Fibroblast of lung (primary cell): ENCODE measurements at regions not wholly inside any gene's neighbourhood (a gene's known extent, or its start where the extent isn't known, plus 50 kb on each side); places are given as distances from the start of the nearest gene placed in this dataset.
A peak's percentile ranks its signal among the peaks of the same experiment; 100 is the strongest.

Experiments
- DNase-seq, 2 donors: peaks; one replicate each; pipeline versions ENCODE4 v3.0.0 to v3.0.0-alpha.2; 2010; ENCODE audit warnings: low read depth in 2 of 2
- H2AFZ ChIP-seq: 2 replicates; pipeline ENCODE4 v1.5.1; 2012; ENCODE audit warnings: low read length, control low read depth, inconsistent platforms
- H3K27ac ChIP-seq: 2 replicates; pipeline ENCODE4 v1.5.1; 2011; ENCODE audit warnings: low read length, control low read depth; ENCODE audit not compliant: insufficient read depth
- H3K27me3 ChIP-seq: 2 replicates; pipeline ENCODE4 v1.5.1; 2011; ENCODE audit warnings: mild to moderate bottlenecking, low read length; ENCODE audit not compliant: control insufficient read depth, insufficient read depth
- H3K36me3 ChIP-seq: 2 replicates; pipeline ENCODE4 v1.5.1; 2011; ENCODE audit warnings: low read length; ENCODE audit not compliant: control insufficient read depth, insufficient read depth
- H3K4me1 ChIP-seq: 2 replicates; pipeline ENCODE4 v1.5.1; 2011; ENCODE audit warnings: low read length; ENCODE audit not compliant: control insufficient read depth, insufficient read depth; ENCODE audit errors: extremely low read depth
- H3K4me2 ChIP-seq: 2 replicates; pipeline ENCODE4 v1.5.1; 2011; ENCODE audit warnings: low read length, control low read depth; ENCODE audit not compliant: insufficient read depth; ENCODE audit errors: extremely low read depth
- H3K4me3 ChIP-seq, 4 experiments: fragments of 200-600 bp in 1 of 4; sonication (generic) in 1 of 4; replicated peaks in 1 of 4; 2 replicates each; pipeline ENCODE4 v1.5.1; 2011 to 2016; ENCODE audit warnings: low read length in 4 of 4, low read depth in 3 of 4, mild to moderate bottlenecking in 3 of 4, control low read depth in 2 of 4, inconsistent platforms in 1 of 4, mixed read lengths in 1 of 4; ENCODE audit not compliant: insufficient read depth in 1 of 4; ENCODE audit errors: control extremely low read depth in 1 of 4
- H3K79me2 ChIP-seq: 2 replicates; pipeline ENCODE4 v1.5.1; 2012; ENCODE audit warnings: mild to moderate bottlenecking, low read length, inconsistent platforms; ENCODE audit not compliant: control insufficient read depth, insufficient read depth
- H3K9ac ChIP-seq: 2 replicates; pipeline ENCODE4 v1.5.1; 2011; ENCODE audit warnings: mild to moderate bottlenecking, low read length, control low read depth; ENCODE audit not compliant: insufficient read depth
- H3K9me3 ChIP-seq: 2 replicates; pipeline ENCODE4 v1.5.1; 2012; ENCODE audit warnings: low read depth, low read length; ENCODE audit not compliant: control insufficient read depth, insufficient read depth
- H4K20me1 ChIP-seq: 2 replicates; pipeline ENCODE4 v1.5.1; 2011; ENCODE audit warnings: low read length; ENCODE audit not compliant: control insufficient read depth, insufficient read depth; ENCODE audit errors: extremely low read depth
- EZH2 ChIP-seq: IDR thresholded peaks from 2 replicates; pipeline ENCODE4 v1.5.1; 2012; ENCODE audit warnings: low read length, control low read depth, mild to moderate bottlenecking; ENCODE audit errors: missing control alignments
- TF ChIP-seq, protein P1 (sequence below), 2 donors: IDR thresholded peaks in 1 of 2; conservative IDR thresholded peaks in 1 of 2; 1 replicate in 1 of 2; 2 replicates in 1 of 2; pipeline ENCODE4 v1.5.1; 2011 to 2012; ENCODE audit warnings: low read length in 2 of 2, control low read depth in 1 of 2, inconsistent platforms in 1 of 2, low read depth in 1 of 2, mild to moderate bottlenecking in 1 of 2

DNA sequence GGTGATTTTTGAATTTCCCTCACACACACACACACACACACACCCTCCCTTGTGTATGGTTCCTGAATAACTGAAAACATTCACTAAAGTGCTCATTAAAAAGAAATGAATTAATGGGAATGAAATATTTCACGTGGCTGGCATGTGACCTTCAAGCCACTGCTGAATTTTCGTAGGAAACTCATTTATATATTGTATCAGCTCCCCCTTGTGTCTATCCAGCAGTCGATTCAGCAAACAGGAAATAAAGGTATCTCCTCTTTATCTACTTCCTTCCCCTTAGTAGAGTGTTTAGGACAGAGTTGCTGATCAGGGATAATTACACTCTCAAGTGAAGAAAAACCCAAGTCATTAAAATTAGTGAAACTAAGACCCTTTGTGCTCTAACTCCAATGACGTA, 912.6 kb upstream of the LCORL start:
- no peak overlapping the region for H3K4me3 ChIP-seq
- H2AFZ ChIP-seq = no peak overlapping the region
- no peak overlapping the region for H3K4me2 ChIP-seq
- H3K27me3 ChIP-seq = no peaks in the 10 kb centered on the region
- H3K36me3 ChIP-seq = no peaks in the 10 kb centered on the region
- no peaks in the 10 kb centered on the region for H3K9me3 ChIP-seq
- H3K79me2 ChIP-seq = no peaks in the 10 kb centered on the region
- no peak overlapping the region for H3K9ac ChIP-seq
- DNase-seq = peak; percentile 3 to 4
- H3K4me1 ChIP-seq = no peaks in the 10 kb centered on the region
- TF ChIP-seq, protein P1, sequence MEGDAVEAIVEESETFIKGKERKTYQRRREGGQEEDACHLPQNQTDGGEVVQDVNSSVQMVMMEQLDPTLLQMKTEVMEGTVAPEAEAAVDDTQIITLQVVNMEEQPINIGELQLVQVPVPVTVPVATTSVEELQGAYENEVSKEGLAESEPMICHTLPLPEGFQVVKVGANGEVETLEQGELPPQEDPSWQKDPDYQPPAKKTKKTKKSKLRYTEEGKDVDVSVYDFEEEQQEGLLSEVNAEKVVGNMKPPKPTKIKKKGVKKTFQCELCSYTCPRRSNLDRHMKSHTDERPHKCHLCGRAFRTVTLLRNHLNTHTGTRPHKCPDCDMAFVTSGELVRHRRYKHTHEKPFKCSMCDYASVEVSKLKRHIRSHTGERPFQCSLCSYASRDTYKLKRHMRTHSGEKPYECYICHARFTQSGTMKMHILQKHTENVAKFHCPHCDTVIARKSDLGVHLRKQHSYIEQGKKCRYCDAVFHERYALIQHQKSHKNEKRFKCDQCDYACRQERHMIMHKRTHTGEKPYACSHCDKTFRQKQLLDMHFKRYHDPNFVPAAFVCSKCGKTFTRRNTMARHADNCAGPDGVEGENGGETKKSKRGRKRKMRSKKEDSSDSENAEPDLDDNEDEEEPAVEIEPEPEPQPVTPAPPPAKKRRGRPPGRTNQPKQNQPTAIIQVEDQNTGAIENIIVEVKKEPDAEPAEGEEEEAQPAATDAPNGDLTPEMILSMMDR (conservative IDR thresholded peaks at IDR 0.05 in 1 of 2, IDR thresholded peaks at IDR 0.05 in 1 of 2; ENCODE audit: low read depth in 1 of 2, low read length in 2 of 2) = peak in 1 of 2 donors; percentile 10
- TF ChIP-seq EZH2 = no peak
- H4K20me1 ChIP-seq = no peaks in the 10 kb centered on the region
- H3K27ac ChIP-seq = no peak overlapping the region

DNA sequence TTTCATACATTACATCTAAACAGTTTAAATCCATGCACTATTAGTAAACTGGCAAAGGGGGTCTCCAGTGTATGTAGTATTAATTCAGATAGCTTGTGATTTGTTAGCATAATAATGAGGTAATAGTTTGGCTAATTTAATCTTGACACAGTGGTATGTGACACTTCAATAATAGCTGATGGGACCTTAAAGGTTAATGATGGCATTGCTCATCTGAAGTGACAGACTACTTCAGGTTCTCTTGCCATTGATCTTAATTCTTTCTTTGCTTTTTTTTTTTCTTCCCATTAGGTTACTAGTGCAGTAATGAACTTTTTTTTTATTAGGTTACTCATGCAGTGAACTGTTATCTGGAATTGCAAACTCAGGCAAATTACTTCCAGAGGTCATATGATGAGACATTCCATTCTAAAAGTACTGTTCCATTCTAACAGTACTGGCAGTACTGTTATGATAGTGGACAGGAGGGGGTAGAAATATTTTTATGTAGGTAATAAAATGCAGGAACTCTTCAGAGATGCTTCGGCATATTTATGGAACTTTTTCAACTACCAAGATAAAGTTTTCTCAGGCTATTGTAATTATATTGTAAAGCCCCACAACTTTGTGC, 911.3 kb upstream of the LCORL start:
- Histone ChIP-seq H3K27me3 (no peaks in the 10 kb centered on the region), H3K27ac (no peak overlapping the region), H3K9ac (no peak overlapping the region), H3K4me2 (no peak overlapping the region), H3K4me3 (no peak overlapping the region), H3K79me2 (no peaks in the 10 kb centered on the region), H3K36me3 (no peaks in the 10 kb centered on the region), H2AFZ (no peak overlapping the region), H3K9me3 (no peaks in the 10 kb centered on the region), H4K20me1 (no peaks in the 10 kb centered on the region), H3K4me1 (no peaks in the 10 kb centered on the region)
- no peak for TF ChIP-seq EZH2
- TF ChIP-seq, protein P1 (conservative IDR thresholded peaks at IDR 0.05 in 1 of 2, IDR thresholded peaks at IDR 0.05 in 1 of 2; ENCODE audit: low read depth in 1 of 2, low read length in 2 of 2) = no peak
- DNase-seq = no peak

DNA sequence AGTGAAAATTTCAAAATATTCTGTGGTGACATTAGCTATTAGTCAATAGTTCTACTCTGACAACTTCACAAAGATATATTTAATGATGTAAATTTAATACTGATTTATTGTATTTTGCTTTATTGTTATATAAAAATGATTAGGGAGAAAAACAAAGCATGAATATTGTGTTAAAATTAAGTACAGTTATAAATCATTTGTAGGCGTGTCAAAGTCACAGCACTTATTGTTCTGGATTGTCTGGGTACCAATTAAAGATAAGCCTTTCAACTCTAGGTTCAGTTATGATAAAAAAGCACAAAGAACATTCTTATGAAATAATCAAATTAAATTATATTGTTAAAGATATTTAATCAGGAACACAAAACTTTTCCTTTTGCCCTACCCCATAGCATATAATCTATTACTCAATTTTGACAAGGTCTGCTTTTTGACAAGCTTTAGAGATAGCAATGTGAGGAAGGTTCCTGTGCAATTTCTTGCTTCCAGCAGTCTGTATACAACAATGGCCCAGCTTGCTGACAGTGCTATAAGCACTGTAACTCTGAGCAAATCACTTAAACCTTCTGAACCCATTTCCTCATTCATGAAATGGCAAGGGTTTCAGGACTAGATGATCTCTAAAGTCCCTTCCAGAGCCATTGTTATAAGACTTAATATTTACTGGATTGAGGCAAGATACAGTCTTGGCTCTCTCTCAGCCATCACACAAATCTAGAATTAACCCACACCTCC, 910.3 kb upstream of the LCORL start:
- Histone ChIP-seq H3K4me1 (no peaks in the 10 kb centered on the region), H2AFZ (no peak overlapping the region), H3K9ac (no peak overlapping the region), H3K27me3 (no peaks in the 10 kb centered on the region), H3K36me3 (no peaks in the 10 kb centered on the region), H3K4me3 (no peak overlapping the region), H3K4me2 (no peak overlapping the region), H3K9me3 (no peaks in the 10 kb centered on the region), H4K20me1 (no peaks in the 10 kb centered on the region), H3K27ac (no peak overlapping the region), H3K79me2 (no peaks in the 10 kb centered on the region)
- TF ChIP-seq, protein P1 (conservative IDR thresholded peaks at IDR 0.05 in 1 of 2, IDR thresholded peaks at IDR 0.05 in 1 of 2; ENCODE audit: low read depth in 1 of 2, low read length in 2 of 2) = no peak
- no peak for TF ChIP-seq EZH2
- no peak for DNase-seq
